PC-3 (cell line): ENCODE measurements at regions not wholly inside any gene's neighbourhood (a gene's known extent, or its start where the extent isn't known, plus 50 kb on each side); places are given as distances from the start of the nearest gene placed in this dataset.

Source experiments
- ATAC-seq: fragments of 200-7000 bp; cut with Tn5 transposase; 2 replicates; pipeline ENCODE4 v1.9.1; 2020; ENCODE audit warnings: mild to moderate bottlenecking, moderate library complexity
- BruUV-seq: library from RNA; stranded (reverse); fragments of 400-500 nt; replicated peaks from 2 replicates; lab custom pipeline; 2021; lab: Mats Ljungman, UMichigan
- CTCF ChIA-PET: fragments of 300-600 bp; sonication (Branson Sonifier 250); formaldehyde crosslinking; loops from one replicate; lab custom pipeline; 2022; ENCODE audit warnings: antibody characterized with exemption; lab: Charles Lee
- POLR2A ChIA-PET: fragments of 300-600 bp; sonication (Branson Sonifier 250); formaldehyde crosslinking; loops from one replicate; lab custom pipeline; 2022; ENCODE audit warnings: antibody characterized with exemption; ENCODE audit not compliant: unreplicated experiment; lab: Charles Lee
- DNase-seq: peaks from one replicate; pipeline ENCODE4 v3.0.0-alpha.2; 2015
- H2AFZ ChIP-seq: fragments of 300-600 bp; sonication (generic); 2 replicates; pipeline ENCODE4 v1.6.0; 2016; ENCODE audit warnings: antibody characterized with exemption, low read length
- H3F3A ChIP-seq: fragments of 300-600 bp; sonication (generic); one replicate; pipeline ENCODE4 v1.6.0; 2017; ENCODE audit warnings: antibody characterized with exemption, low read length, control low read depth, mild to moderate bottlenecking; ENCODE audit not compliant: unreplicated experiment
- H3K27ac ChIP-seq: fragments of 300-600 bp; sonication (generic); 2 replicates; pipeline ENCODE4 v1.5.1; 2016; ENCODE audit warnings: mild to moderate bottlenecking, low read length
- H3K27me3 ChIP-seq: fragments of 300-600 bp; sonication (generic); 2 replicates; pipeline ENCODE4 v1.6.1; 2016; ENCODE audit warnings: low read length, mixed read lengths
- H3K36me3 ChIP-seq: fragments of 300-600 bp; sonication (generic); 2 replicates; pipeline ENCODE4 v1.6.1; 2016; ENCODE audit warnings: low read depth, mixed run types, low read length, mixed read lengths
- H3K4me1 ChIP-seq: fragments of 300-600 bp; sonication (generic); 2 replicates; pipeline ENCODE4 v1.5.1; 2016; ENCODE audit warnings: low read length; ENCODE audit not compliant: insufficient read depth
- H3K4me2 ChIP-seq: fragments of 300-600 bp; sonication (generic); 2 replicates; pipeline ENCODE4 v1.6.0; 2016; ENCODE audit warnings: low read length
- H3K4me3 ChIP-seq: fragments of 300-600 bp; sonication (generic); 2 replicates; pipeline ENCODE4 v1.5.1; 2016; ENCODE audit warnings: mild to moderate bottlenecking, low read length, mixed read lengths
- H3K79me2 ChIP-seq: fragments of 300-600 bp; sonication (generic); 2 replicates; pipeline ENCODE4 v1.6.1; 2017; ENCODE audit warnings: low read length, mixed read lengths
- H3K9ac ChIP-seq: fragments of 300-600 bp; sonication (generic); 2 replicates; pipeline ENCODE4 v1.6.0; 2016; ENCODE audit warnings: mild to moderate bottlenecking, low read length
- H3K9me2 ChIP-seq: fragments of 300-600 bp; sonication (generic); replicated peaks from 2 replicates; pipeline ENCODE4 v1.6.1; 2016; ENCODE audit warnings: mixed run types, low read length, mixed read lengths
- H3K9me3 ChIP-seq: fragments of 300-600 bp; sonication (generic); 2 replicates; pipeline ENCODE4 v1.6.1; 2016; ENCODE audit warnings: low read length, mixed read lengths
- H4K20me1 ChIP-seq: fragments of 300-600 bp; sonication (generic); 2 replicates; pipeline ENCODE4 v1.6.1; 2016; ENCODE audit warnings: low read length, mixed read lengths
- CTCF ChIP-seq: fragments of 300-600 bp; sonication (generic); conservative IDR thresholded peaks from 2 replicates; pipeline ENCODE4 v1.5.1; 2017; ENCODE audit warnings: antibody characterized with exemption, low read depth, mild to moderate bottlenecking, low read length
- EZH2 ChIP-seq: fragments of 300-600 bp; sonication (generic); IDR thresholded peaks from one replicate; pipeline ENCODE4 v1.6.1; 2017; ENCODE audit warnings: antibody characterized with exemption, mild to moderate bottlenecking, low read length; ENCODE audit not compliant: unreplicated experiment
- EZH2phosphoT487 ChIP-seq: fragments of 300-600 bp; sonication (generic); IDR thresholded peaks from 2 replicates; pipeline ENCODE4 v1.6.1; 2018; ENCODE audit warnings: mild to moderate bottlenecking, antibody characterized with exemption, low read length, borderline replicate concordance
- intact Hi-C: fragments of 100-400 bp; cut with micrococcal nuclease; formaldehyde crosslinking; loops from 2 replicates; pipeline ENCODE4 v1.9.0; 2023

DNA sequence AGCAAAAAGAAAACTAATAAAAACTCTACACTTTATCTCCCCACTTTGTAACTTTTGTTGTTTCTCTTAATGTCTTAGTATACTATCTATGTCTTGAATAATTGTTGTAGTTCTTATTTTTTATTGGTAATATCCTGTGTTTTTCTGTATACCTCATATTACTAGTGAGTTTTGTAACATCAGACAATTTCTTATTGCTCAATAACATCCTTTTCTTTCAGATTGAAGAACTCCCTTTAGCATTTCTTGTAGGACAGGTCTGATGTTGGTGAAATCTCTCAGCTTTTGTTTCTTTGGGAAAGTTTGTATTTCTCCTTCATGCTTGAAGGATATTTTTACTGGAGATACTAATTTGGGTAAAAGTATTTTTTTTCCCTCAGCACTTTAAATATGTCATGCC is 79.8 kb upstream of the LRRC8B start:
- intact Hi-C loops, result no loop called here
- Histone ChIP-seq H3K4me1 (no peaks in the 10 kb centered on the region), H3K9me3 (no peaks in the 10 kb centered on the region), H3K4me2 (no peak overlapping the region), H2AFZ (no peak overlapping the region), H4K20me1 (no peaks in the 10 kb centered on the region), H3K79me2 (no peaks in the 10 kb centered on the region), H3K27ac (no peak overlapping the region), H3K9ac (no peak overlapping the region), H3F3A (no peaks in the 10 kb centered on the region), H3K4me3 (no peak overlapping the region), H3K27me3 (no peaks in the 10 kb centered on the region), H3K36me3 (no peaks in the 10 kb centered on the region), H3K9me2 (no peaks in the 10 kb centered on the region)
- BruUV-seq, result no TSS peak
- no peak for TF ChIP-seq EZH2phosphoT487
- no peak for TF ChIP-seq EZH2
- no peak for TF ChIP-seq CTCF
- CTCF ChIA-PET, result no interaction called here
- no peak for ATAC-seq
- DNase-seq, result no peak
- POLR2A ChIA-PET, result no interaction called here

GRCh38 chr1:89451011-89451410 is 73.6 kb upstream of the LRRC8B start:
- intact Hi-C loops, result no loop called here
- no peak for TF ChIP-seq EZH2
- no peak for TF ChIP-seq EZH2phosphoT487
- TF ChIP-seq CTCF, result no peak
- no TSS peak for BruUV-seq

GRCh38 chr1:89453123-89453972 is 71.3 kb upstream of the LRRC8B start:
- intact Hi-C loops, result no loop called here
- Histone ChIP-seq H3K79me2 (no peaks in the 10 kb centered on the region), H4K20me1 (no peaks in the 10 kb centered on the region), H2AFZ (no peak overlapping the region), H3K4me2 (no peak overlapping the region), H3K27me3 (no peaks in the 10 kb centered on the region), H3K9ac (no peak overlapping the region), H3K4me3 (no peak overlapping the region), H3K27ac (no peak overlapping the region), H3K4me1 (peaks cover 8% of the 10 kb centered on the region), H3K9me2 (no peaks in the 10 kb centered on the region), H3F3A (no peaks in the 10 kb centered on the region), H3K9me3 (no peaks in the 10 kb centered on the region), H3K36me3 (no peaks in the 10 kb centered on the region)
- CTCF ChIA-PET, result no interaction called here
- no TSS peak for BruUV-seq
- TF ChIP-seq EZH2phosphoT487, result no peak
- TF ChIP-seq CTCF, result no peak
- no peak for TF ChIP-seq EZH2
- POLR2A ChIA-PET, result no interaction called here
- ATAC-seq, result no peak
- DNase-seq, result no peak

More at GRCh38 chr1:89451011-89451410, 73.6 kb upstream of the LRRC8B start:
- Histone ChIP-seq H3K27me3 (no peaks in the 10 kb centered on the region), H3K4me2 (no peak overlapping the region), H3K4me1 (peaks cover 8% of the 10 kb centered on the region), H3K4me3 (no peak overlapping the region), H3K9ac (no peak overlapping the region), H4K20me1 (no peaks in the 10 kb centered on the region), H3K9me3 (no peaks in the 10 kb centered on the region), H3K36me3 (no peaks in the 10 kb centered on the region), H3K9me2 (no peaks in the 10 kb centered on the region), H3F3A (no peaks in the 10 kb centered on the region), H3K79me2 (no peaks in the 10 kb centered on the region), H3K27ac (no peak overlapping the region), H2AFZ (no peak overlapping the region)
- ATAC-seq, result no peak
- ChIA-PET POLR2A (no interaction called here), CTCF (no interaction called here)
- peak; percentile 22 for DNase-seq
